Spleen (tissue), 11 donors: ENCODE measurements at regions not wholly inside any gene's neighbourhood (a gene's known extent, or its start where the extent isn't known, plus 50 kb on each side); places are given as distances from the start of the nearest gene placed in this dataset.

Experiments used
- DNase-seq: peaks from one replicate; pipeline ENCODE4 v3.0.0-alpha.2; 2020
- H3K27ac ChIP-seq, 8 donors: fragments of 200-600 bp; sonication (generic) in 7 of 8; 1 replicate in 4 of 8; 2 replicates in 4 of 8; pipeline versions ENCODE4 v1.5.0 to v1.8.0; 2016 to 2021; ENCODE audit warnings: inconsistent platforms in 4 of 8, mild to moderate bottlenecking in 4 of 8, moderate library complexity in 1 of 8
- H3K27me3 ChIP-seq, 7 donors: fragments of 200-600 bp; sonication (generic) in 6 of 7; replicated peaks in 1 of 7; 1 replicate in 4 of 7; 2 replicates in 3 of 7; pipeline versions ENCODE4 v1.5.0 to v1.8.0; 2016 to 2021; ENCODE audit warnings: inconsistent platforms in 3 of 7, mild to moderate bottlenecking in 1 of 7
- H3K36me3 ChIP-seq, 6 donors: fragments of 200-600 bp; sonication (generic) in 5 of 6; 1 replicate in 4 of 6; 2 replicates in 2 of 6; pipeline versions ENCODE4 v1.5.0 to v1.8.0; 2016 to 2021; ENCODE audit warnings: inconsistent platforms in 2 of 6
- H3K4me1 ChIP-seq, 6 donors: fragments of 200-600 bp; sonication (generic) in 5 of 6; 1 replicate in 3 of 6; 2 replicates in 3 of 6; pipeline versions ENCODE4 v1.5.0 to v1.8.0; 2016 to 2021; ENCODE audit warnings: inconsistent platforms in 3 of 6
- H3K4me3 ChIP-seq, 8 donors: fragments of 200-600 bp; sonication (generic) in 7 of 8; 1 replicate in 4 of 8; 2 replicates in 4 of 8; pipeline versions ENCODE4 v1.5.0 to v1.8.0; 2016 to 2021; ENCODE audit warnings: inconsistent platforms in 4 of 8, mild to moderate bottlenecking in 4 of 8, moderate library complexity in 2 of 8
- H3K9me3 ChIP-seq, 8 donors: fragments of 200-600 bp; sonication (generic) in 7 of 8; 1 replicate in 4 of 8; 2 replicates in 4 of 8; pipeline versions ENCODE4 v1.5.0 to v1.8.0; 2016 to 2021; ENCODE audit warnings: inconsistent platforms in 4 of 8
- POLR2A ChIP-seq, 3 donors: fragments of 450-650 bp; IDR thresholded peaks; one replicate each; pipeline ENCODE4 v1.5.1; 2017; ENCODE audit warnings: antibody characterized with exemption in 3 of 3, mild to moderate bottlenecking in 1 of 3
- POLR2AphosphoS5 ChIP-seq, 3 donors: sonication (generic); formaldehyde crosslinking; IDR thresholded peaks; one replicate each; pipeline ENCODE4 v1.5.1; 2017; ENCODE audit warnings: antibody characterized with exemption in 3 of 3
- WGBS, 5 donors: extraction: QIAGEN DNeasy Blood & Tissue Kit in 3 of 5; methylation state at CpG; one replicate each; pipeline versions ENCODE4 v1.1.5 to v1.1.7; 2013 to 2018; 5-methylcytosine and 5-hydroxymethylcytosine counted together
- intact Hi-C: fragments of 100-400 bp; cut with DNase I; formaldehyde crosslinking; loops from one replicate; pipeline ENCODE4 v1.15.0; 2023; ENCODE audit warnings: low total_unique reads
- TF ChIP-seq, protein P1 (sequence below), 11 experiments: fragments of 200-600 bp in 7 of 11; fragments of 450-650 bp in 4 of 11; sonication (generic) in 4 of 11; IDR thresholded peaks in 8 of 11; conservative IDR thresholded peaks in 3 of 11; 1 replicate in 7 of 11; 2 replicates in 4 of 11; pipeline versions ENCODE4 v1.4.0 to v1.8.0; 2016 to 2021; ENCODE audit warnings: antibody characterized with exemption in 11 of 11, inconsistent platforms in 4 of 11, mild to moderate bottlenecking in 1 of 11
- donor health status: healthy with polysubstance abuse.
- donor health status: DM: no; HTN: no; CAD: no; lungs with moderate emphysema.
- donor health status: DM: no; HTN: no; CAD: no.
- donor health status: Bipolar disorder and iron deficiency.
- donor health status: healthy.
- donor health status: DM: no; HTN: no; CAD: no.
- donor health status: DM: yes; HTN: yes; CAD: no.

DNA sequence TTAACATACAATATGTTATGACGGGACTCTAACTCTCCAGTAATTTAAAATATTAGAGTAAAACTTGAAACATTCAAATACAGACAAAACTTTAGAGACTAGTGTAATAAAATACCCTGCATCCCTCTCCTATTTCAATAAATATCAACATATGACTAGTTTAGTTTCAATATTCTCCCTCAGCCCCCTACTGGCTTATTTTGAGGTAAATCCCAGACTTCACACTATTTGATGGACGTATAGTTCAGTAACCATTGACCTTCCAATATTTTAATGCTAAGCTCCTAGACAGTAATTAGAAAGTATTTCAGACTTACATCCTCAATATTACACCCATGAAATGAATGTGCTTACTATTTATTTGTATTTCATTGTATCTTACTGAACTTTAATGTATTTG lies 180.7 kb upstream of the STARD13 start:
- no peak for TF ChIP-seq POLR2A (IDR thresholded peaks at IDR 0.05)
- no peak overlapping the region for H3K27ac ChIP-seq
- H3K27me3 ChIP-seq = no peaks in the 10 kb centered on the region
- peaks cover 0 to 4% (median 0%) of the 10 kb centered on the region in 8 donors for H3K9me3 ChIP-seq
- H3K4me3 ChIP-seq = no peak overlapping the region
- no peaks in the 10 kb centered on the region for H3K4me1 ChIP-seq
- DNase-seq = no peak
- no peaks in the 10 kb centered on the region for H3K36me3 ChIP-seq
- intact Hi-C loops = no loop called here
- WGBS, 5 donors = 81 to 89% (median 85%) methylated on average over 2 of the region's 2 CpGs

- intact Hi-C loops = no loop called here
- Histone ChIP-seq H3K9me3 (peaks cover 0 to 4% (median 0%) of the 10 kb centered on the region in 8 donors), H3K27ac (no peak overlapping the region), H3K4me1 (no peaks in the 10 kb centered on the region), H3K4me3 (no peak overlapping the region), H3K27me3 (no peaks in the 10 kb centered on the region), H3K36me3 (no peaks in the 10 kb centered on the region)
- TF ChIP-seq POLR2A (IDR thresholded peaks at IDR 0.05) (no peak), POLR2AphosphoS5 (IDR thresholded peaks at IDR 0.05) (no peak)
- TF ChIP-seq, protein P1, sequence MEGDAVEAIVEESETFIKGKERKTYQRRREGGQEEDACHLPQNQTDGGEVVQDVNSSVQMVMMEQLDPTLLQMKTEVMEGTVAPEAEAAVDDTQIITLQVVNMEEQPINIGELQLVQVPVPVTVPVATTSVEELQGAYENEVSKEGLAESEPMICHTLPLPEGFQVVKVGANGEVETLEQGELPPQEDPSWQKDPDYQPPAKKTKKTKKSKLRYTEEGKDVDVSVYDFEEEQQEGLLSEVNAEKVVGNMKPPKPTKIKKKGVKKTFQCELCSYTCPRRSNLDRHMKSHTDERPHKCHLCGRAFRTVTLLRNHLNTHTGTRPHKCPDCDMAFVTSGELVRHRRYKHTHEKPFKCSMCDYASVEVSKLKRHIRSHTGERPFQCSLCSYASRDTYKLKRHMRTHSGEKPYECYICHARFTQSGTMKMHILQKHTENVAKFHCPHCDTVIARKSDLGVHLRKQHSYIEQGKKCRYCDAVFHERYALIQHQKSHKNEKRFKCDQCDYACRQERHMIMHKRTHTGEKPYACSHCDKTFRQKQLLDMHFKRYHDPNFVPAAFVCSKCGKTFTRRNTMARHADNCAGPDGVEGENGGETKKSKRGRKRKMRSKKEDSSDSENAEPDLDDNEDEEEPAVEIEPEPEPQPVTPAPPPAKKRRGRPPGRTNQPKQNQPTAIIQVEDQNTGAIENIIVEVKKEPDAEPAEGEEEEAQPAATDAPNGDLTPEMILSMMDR (IDR thresholded peaks at IDR 0.05 in 8 of 11, conservative IDR thresholded peaks at IDR 0.05 in 3 of 11) = no peak
- 75 to 95% (median 90%) methylated on average over 3 of the region's 3 CpGs for WGBS, 5 donors
- no peak for DNase-seq
Observed at GRCh38 chr13:33467556-33467955, 182.0 kb upstream of the STARD13 start.

DNA sequence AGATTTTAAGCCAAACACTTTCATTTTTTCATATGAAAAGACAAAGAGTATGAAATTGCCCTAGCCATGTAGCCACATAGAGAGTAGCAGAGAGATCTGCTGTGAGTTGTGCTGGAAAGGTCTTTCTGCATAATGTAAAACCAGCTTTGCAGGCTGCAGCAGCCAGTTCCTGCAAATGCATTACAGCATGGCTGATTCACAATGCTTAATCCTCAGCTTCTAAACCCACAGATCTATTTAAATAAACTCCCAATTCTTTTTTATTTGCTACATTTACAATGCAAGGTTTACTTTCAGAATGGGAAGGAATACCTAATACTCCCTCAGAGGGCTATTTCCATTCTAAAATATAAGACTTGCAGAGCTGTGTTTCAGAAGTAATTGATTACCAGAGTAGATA lies 185.6 kb upstream of the STARD13 start:
- H3K27ac ChIP-seq = no peak overlapping the region
- H3K4me1 ChIP-seq = no peaks in the 10 kb centered on the region
- DNase-seq = no peak
- peaks cover 0 to 11% (median 2%) of the 10 kb centered on the region in 8 donors for H3K9me3 ChIP-seq
- H3K27me3 ChIP-seq = no peaks in the 10 kb centered on the region
- TF ChIP-seq, protein P1 (IDR thresholded peaks at IDR 0.05 in 8 of 11, conservative IDR thresholded peaks at IDR 0.05 in 3 of 11) = no peak
- TF ChIP-seq POLR2A (IDR thresholded peaks at IDR 0.05) (no peak), POLR2AphosphoS5 (IDR thresholded peaks at IDR 0.05) (no peak)
- no peak overlapping the region for H3K4me3 ChIP-seq
- no peaks in the 10 kb centered on the region for H3K36me3 ChIP-seq
- intact Hi-C loops = no loop called here

DNA sequence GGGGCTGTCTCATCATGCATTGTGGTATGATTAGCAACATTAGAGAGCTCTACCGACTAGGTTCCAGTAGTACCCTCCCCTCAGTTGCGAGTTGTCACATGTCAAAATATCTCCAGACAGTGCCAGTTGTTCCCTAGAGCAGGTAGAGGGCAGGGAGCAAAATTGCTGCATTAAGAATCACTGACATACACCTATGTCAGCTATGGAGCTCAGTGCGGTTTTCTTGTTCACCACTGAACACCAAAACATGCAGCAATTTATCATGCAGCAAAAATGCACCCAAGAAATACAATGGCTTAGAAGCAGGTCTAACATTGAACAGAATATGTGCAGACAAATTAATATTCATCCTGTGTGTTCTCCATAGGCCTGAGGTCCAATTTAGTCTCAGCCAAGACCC lies 186.9 kb upstream of the STARD13 start:
- Histone ChIP-seq H3K27ac (no peak overlapping the region), H3K4me1 (no peaks in the 10 kb centered on the region), H3K27me3 (no peaks in the 10 kb centered on the region), H3K4me3 (no peak overlapping the region), H3K36me3 (no peaks in the 10 kb centered on the region), H3K9me3 (peaks cover 0 to 23% (median 13%) of the 10 kb centered on the region in 8 donors)
- DNase-seq = no peak
- TF ChIP-seq POLR2AphosphoS5 (IDR thresholded peaks at IDR 0.05) (no peak), POLR2A (IDR thresholded peaks at IDR 0.05) (no peak)
- TF ChIP-seq, protein P1 (IDR thresholded peaks at IDR 0.05 in 8 of 11, conservative IDR thresholded peaks at IDR 0.05 in 3 of 11) = no peak
- 74 to 94% (median 90%) methylated on average over 3 of the region's 3 CpGs for WGBS, 5 donors
- intact Hi-C loops = no loop called here

- H3K36me3 ChIP-seq = no peaks in the 10 kb centered on the region
- DNase-seq = no peak
- no peak overlapping the region for H3K27ac ChIP-seq
- WGBS, 5 donors = 55 to 73% (median 71%) methylated on average over 4 of the region's 4 CpGs
- intact Hi-C loops = no loop called here
- no peak overlapping the region for H3K4me3 ChIP-seq
- H3K4me1 ChIP-seq = no peaks in the 10 kb centered on the region
- peaks cover 2 to 35% (median 31%) of the 10 kb centered on the region in 8 donors for H3K9me3 ChIP-seq
- H3K27me3 ChIP-seq = no peaks in the 10 kb centered on the region
- TF ChIP-seq, protein P1 (IDR thresholded peaks at IDR 0.05 in 8 of 11, conservative IDR thresholded peaks at IDR 0.05 in 3 of 11) = no peak
- no peak for TF ChIP-seq POLR2A (IDR thresholded peaks at IDR 0.05)
- TF ChIP-seq POLR2AphosphoS5 (IDR thresholded peaks at IDR 0.05) = no peak
Observed at GRCh38 chr13:33479105-33479504, 193.6 kb upstream of the STARD13 start.
